Peyer's patch (tissue), 4 donors: ENCODE measurements at regions not wholly inside any gene's neighbourhood (a gene's known extent, or its start where the extent isn't known, plus 50 kb on each side); places are given as distances from the start of the nearest gene placed in this dataset.

Source experiments
- DNase-seq, 3 donors: peaks; one replicate each; pipeline ENCODE4 v3.0.0-alpha.2; 2017 to 2019
- H3K27ac ChIP-seq, 4 donors: fragments of 200-600 bp; sonication (generic); one replicate each; pipeline ENCODE4 v1.5.1; 2016 to 2019
- H3K27me3 ChIP-seq, 2 donors: fragments of 200-600 bp; sonication (generic); one replicate each; pipeline ENCODE4 v1.5.1; 2019
- H3K36me3 ChIP-seq, 3 donors: fragments of 200-600 bp; sonication (generic); one replicate each; pipeline ENCODE4 v1.5.1; 2016 to 2019
- H3K4me1 ChIP-seq, 4 donors: fragments of 200-600 bp; sonication (generic); one replicate each; pipeline ENCODE4 v1.5.1; 2016 to 2019
- H3K4me3 ChIP-seq, 4 donors: fragments of 200-600 bp; sonication (generic); 1 replicate in 3 of 4; 2 replicates in 1 of 4; pipeline ENCODE4 v1.5.1; 2016 to 2019; ENCODE audit warnings: mild to moderate bottlenecking in 1 of 4
- H3K9me3 ChIP-seq, 4 donors: fragments of 200-600 bp; sonication (generic); one replicate each; pipeline ENCODE4 v1.5.1; 2016 to 2019; ENCODE audit warnings: mild to moderate bottlenecking in 1 of 4
- POLR2A ChIP-seq, 2 donors: fragments of 450-650 bp; IDR thresholded peaks; one replicate each; pipeline ENCODE4 v1.5.1; 2017; ENCODE audit warnings: antibody characterized with exemption in 2 of 2, mild to moderate bottlenecking in 2 of 2, moderate library complexity in 2 of 2
- TF ChIP-seq, protein P1 (sequence below), 6 experiments: fragments of 450-650 bp in 4 of 6; fragments of 200-600 bp in 2 of 6; sonication (generic) in 1 of 6; IDR thresholded peaks; one replicate each; pipeline ENCODE4 v1.5.1; 2017 to 2019; ENCODE audit warnings: antibody characterized with exemption in 6 of 6, mild to moderate bottlenecking in 3 of 6, moderate library complexity in 1 of 6

- Histone ChIP-seq H3K4me3 (no peak overlapping the region), H3K36me3 (no peaks in the 10 kb centered on the region), H3K9me3 (no peaks in the 10 kb centered on the region), H3K27me3 (no peaks in the 10 kb centered on the region), H3K27ac (no peak overlapping the region), H3K4me1 (peaks cover 0 to 2% (median 0%) of the 10 kb centered on the region in 4 donors)
- no peak for DNase-seq
- TF ChIP-seq, protein P1, sequence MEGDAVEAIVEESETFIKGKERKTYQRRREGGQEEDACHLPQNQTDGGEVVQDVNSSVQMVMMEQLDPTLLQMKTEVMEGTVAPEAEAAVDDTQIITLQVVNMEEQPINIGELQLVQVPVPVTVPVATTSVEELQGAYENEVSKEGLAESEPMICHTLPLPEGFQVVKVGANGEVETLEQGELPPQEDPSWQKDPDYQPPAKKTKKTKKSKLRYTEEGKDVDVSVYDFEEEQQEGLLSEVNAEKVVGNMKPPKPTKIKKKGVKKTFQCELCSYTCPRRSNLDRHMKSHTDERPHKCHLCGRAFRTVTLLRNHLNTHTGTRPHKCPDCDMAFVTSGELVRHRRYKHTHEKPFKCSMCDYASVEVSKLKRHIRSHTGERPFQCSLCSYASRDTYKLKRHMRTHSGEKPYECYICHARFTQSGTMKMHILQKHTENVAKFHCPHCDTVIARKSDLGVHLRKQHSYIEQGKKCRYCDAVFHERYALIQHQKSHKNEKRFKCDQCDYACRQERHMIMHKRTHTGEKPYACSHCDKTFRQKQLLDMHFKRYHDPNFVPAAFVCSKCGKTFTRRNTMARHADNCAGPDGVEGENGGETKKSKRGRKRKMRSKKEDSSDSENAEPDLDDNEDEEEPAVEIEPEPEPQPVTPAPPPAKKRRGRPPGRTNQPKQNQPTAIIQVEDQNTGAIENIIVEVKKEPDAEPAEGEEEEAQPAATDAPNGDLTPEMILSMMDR (IDR thresholded peaks at IDR 0.05), result no peak
- no peak for TF ChIP-seq POLR2A (IDR thresholded peaks at IDR 0.05)
These were observed 50.2 kb upstream of the AKR1E2 start for GRCh38 chr10:4775808-4776207.

DNA sequence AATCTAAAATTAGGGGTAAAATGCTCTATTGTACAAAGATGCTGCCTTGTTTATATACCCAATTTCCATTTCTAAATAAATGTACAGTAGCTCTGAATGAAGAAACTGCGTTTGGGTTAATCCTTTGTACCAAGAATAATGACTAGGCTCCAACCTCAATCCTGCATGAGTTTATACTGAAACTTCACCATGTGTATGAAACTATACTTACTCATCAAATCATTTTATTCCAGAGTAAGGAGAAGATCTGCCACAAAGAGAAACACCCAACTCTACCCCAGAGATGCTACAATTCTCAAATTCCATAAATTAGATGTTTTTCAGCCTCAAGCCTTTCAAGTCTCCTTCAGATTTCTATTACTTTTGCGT is 53.8 kb upstream of the AKR1E2 start:
- Histone ChIP-seq H3K4me3 (no peak overlapping the region), H3K4me1 (peaks cover 0 to 2% (median 0%) of the 10 kb centered on the region in 4 donors), H3K9me3 (no peaks in the 10 kb centered on the region), H3K27ac (no peak overlapping the region), H3K27me3 (no peaks in the 10 kb centered on the region), H3K36me3 (no peaks in the 10 kb centered on the region)
- DNase-seq, result no peak
- TF ChIP-seq, protein P1 (IDR thresholded peaks at IDR 0.05), result no peak
- no peak for TF ChIP-seq POLR2A (IDR thresholded peaks at IDR 0.05)

DNA sequence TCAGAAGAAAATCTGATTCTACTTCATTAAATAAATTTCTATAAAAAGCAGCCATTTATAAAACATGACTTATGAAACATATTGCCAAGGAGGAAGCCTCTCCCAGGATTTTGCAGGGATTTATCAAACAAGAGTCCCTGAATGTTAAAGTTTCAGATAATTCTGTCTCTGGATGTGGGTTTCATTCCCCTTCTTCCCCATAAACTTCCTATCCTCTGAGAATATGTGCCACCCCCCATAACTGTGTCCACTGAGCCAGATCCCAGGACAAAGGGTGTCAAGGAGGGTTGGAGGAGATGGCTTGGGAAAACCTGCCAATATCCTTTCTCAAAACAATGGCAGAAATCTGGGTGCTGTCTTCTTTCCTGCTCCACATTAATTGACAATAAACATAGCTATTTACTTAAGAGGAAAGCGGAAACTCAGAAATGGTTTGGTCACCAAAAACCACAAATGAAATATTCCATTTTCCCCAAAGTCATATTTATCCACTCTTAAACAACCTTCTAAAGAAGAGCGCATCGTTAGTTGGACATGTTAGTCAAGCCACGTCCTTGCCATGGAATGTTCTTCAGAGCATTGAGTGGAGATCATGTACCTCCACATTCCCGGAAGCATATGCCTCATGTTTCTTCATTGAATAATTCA is 54.3 kb upstream of the AKR1E2 start:
- no peaks in the 10 kb centered on the region for H3K27me3 ChIP-seq
- peaks cover 0 to 2% (median 0%) of the 10 kb centered on the region in 4 donors for H3K4me1 ChIP-seq
- no peak overlapping the region for H3K4me3 ChIP-seq
- peak overlapping the region in 1 of 4 donors; percentile 39 for H3K27ac ChIP-seq
- H3K9me3 ChIP-seq, result no peaks in the 10 kb centered on the region
- no peak for DNase-seq
- TF ChIP-seq, protein P1 (IDR thresholded peaks at IDR 0.05), result no peak
- no peak for TF ChIP-seq POLR2A (IDR thresholded peaks at IDR 0.05)
- no peaks in the 10 kb centered on the region for H3K36me3 ChIP-seq

- peaks cover 0 to 2% (median 0%) of the 10 kb centered on the region in 4 donors for H3K4me1 ChIP-seq
- H3K4me3 ChIP-seq, result no peak overlapping the region
- no peak for DNase-seq
- no peaks in the 10 kb centered on the region for H3K36me3 ChIP-seq
- no peak for TF ChIP-seq POLR2A (IDR thresholded peaks at IDR 0.05)
- TF ChIP-seq, protein P1 (IDR thresholded peaks at IDR 0.05), result peak in 4 of 6 experiments; percentile 13 to 66 (median 58)
- no peaks in the 10 kb centered on the region for H3K9me3 ChIP-seq
- H3K27ac ChIP-seq, result peak overlapping the region in 2 of 4 donors; percentile 27 to 39
- no peaks in the 10 kb centered on the region for H3K27me3 ChIP-seq
These were observed 55.0 kb upstream of the AKR1E2 start for GRCh38 chr10:4770801-4771553.

DNA sequence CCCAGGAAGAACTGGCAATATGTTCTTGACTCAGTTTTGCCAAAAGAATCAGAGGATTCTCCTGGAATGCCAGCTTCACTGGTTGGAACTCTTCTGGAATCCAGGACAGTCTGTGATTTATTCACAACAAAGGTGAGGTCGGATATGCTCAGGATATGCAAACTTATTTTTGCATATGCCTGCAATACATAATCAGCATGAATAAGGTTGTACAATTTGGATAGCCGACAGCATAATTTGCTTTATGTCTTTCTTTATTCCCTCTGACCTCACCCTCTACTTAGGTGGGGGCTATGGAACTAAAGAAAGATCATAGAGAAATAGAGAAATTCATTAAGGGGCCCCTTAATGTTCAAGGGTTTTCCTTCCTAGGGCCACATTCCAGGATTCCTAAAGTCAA is 57.6 kb upstream of the AKR1E2 start:
- Histone ChIP-seq H3K36me3 (no peaks in the 10 kb centered on the region), H3K4me1 (peaks cover 0 to 2% (median 0%) of the 10 kb centered on the region in 4 donors), H3K4me3 (no peak overlapping the region), H3K27me3 (no peaks in the 10 kb centered on the region), H3K27ac (no peak overlapping the region), H3K9me3 (no peaks in the 10 kb centered on the region)
- DNase-seq, result no peak
- no peak for TF ChIP-seq POLR2A (IDR thresholded peaks at IDR 0.05)
- TF ChIP-seq, protein P1 (IDR thresholded peaks at IDR 0.05), result no peak
